HEK293 (cell line): ENCODE measurements at regions not wholly inside any gene's neighbourhood (a gene's known extent, or its start where the extent isn't known, plus 50 kb on each side); places are given as distances from the start of the nearest gene placed in this dataset.

Source experiments
- CTCF ChIA-PET: fragments of 350-600 bp; formaldehyde crosslinking; extraction: SDS; loops from one replicate; lab custom pipeline; 2021; ENCODE audit warnings: antibody characterized with exemption; lab: Yijun Ruan, JAX
- POLR2A ChIA-PET: fragments of 300-600 bp; formaldehyde crosslinking; extraction: SDS; loops from one replicate; lab custom pipeline; 2020; ENCODE audit warnings: antibody characterized with exemption, inconsistent platforms; lab: Yijun Ruan, JAX
- H3K27ac ChIP-seq: fragments of 200-500 bp; sonication (Bioruptor generic); 2 replicates; pipeline ENCODE4 v1.5.1; 2014; ENCODE audit warnings: low read depth, low read length, control low read depth, inconsistent platforms; ENCODE audit errors: extremely low read depth
- H3K36me3 ChIP-seq, 2 experiments: fragments of 200-500 bp in 1 of 2; sonication (Bioruptor generic) in 1 of 2; 1 replicate in 1 of 2; 2 replicates in 1 of 2; pipeline ENCODE4 v1.5.1; 2014 to 2017; ENCODE audit warnings: inconsistent platforms in 2 of 2, low read length in 2 of 2; ENCODE audit not compliant: control insufficient read depth in 2 of 2, insufficient read depth in 1 of 2
- H3K4me1 ChIP-seq: fragments of 200-500 bp; sonication (Bioruptor generic); 2 replicates; pipeline ENCODE4 v1.5.1; 2014; ENCODE audit warnings: mild to moderate bottlenecking, low read length, inconsistent platforms; ENCODE audit not compliant: control insufficient read depth, insufficient read depth
- H3K4me3 ChIP-seq: 2 replicates; pipeline ENCODE4 v1.5.1; 2011; ENCODE audit warnings: low read depth, mild to moderate bottlenecking, control low read depth, low read length, moderate library complexity
- H3K9me3 ChIP-seq: fragments of 200-500 bp; sonication (Bioruptor generic); 2 replicates; pipeline ENCODE4 v1.5.1; 2014; ENCODE audit warnings: low read depth, low read length, inconsistent platforms; ENCODE audit not compliant: control insufficient read depth, insufficient read depth
- GLIS1 ChIP-seq: fragments of 450-650 bp; formaldehyde crosslinking; IDR thresholded peaks from 2 replicates; pipeline ENCODE4 v1.5.1; 2016; ENCODE audit warnings: missing biosample characterization, missing genetic modification characterization
- HOXA7 ChIP-seq: sonication (generic); formaldehyde crosslinking; IDR thresholded peaks from 2 replicates; pipeline ENCODE4 v1.8.1; 2022; ENCODE audit warnings: missing genetic modification reagents, borderline replicate concordance
- HOXC10 ChIP-seq: sonication (generic); formaldehyde crosslinking; IDR thresholded peaks from 2 replicates; pipeline ENCODE4 v1.8.1; 2023; ENCODE audit warnings: mild to moderate bottlenecking, missing genetic modification reagents
- IKZF3 ChIP-seq: fragments of 450-650 bp; IDR thresholded peaks from 2 replicates; pipeline ENCODE4 v1.5.0; 2018; ENCODE audit warnings: missing biosample characterization, mild to moderate bottlenecking, missing genetic modification characterization, moderate library complexity
- OSR2 ChIP-seq: fragments of 450-650 bp; formaldehyde crosslinking; IDR thresholded peaks from 2 replicates; pipeline ENCODE4 v1.5.1; 2016; ENCODE audit warnings: missing biosample characterization, missing genetic modification characterization
- SCRT1 ChIP-seq: fragments of 450-650 bp; formaldehyde crosslinking; IDR thresholded peaks from 2 replicates; pipeline ENCODE4 v1.5.1; 2016; ENCODE audit warnings: missing biosample characterization, missing genetic modification characterization, borderline replicate concordance
- SETDB1 ChIP-seq: IDR thresholded peaks from one replicate; pipeline ENCODE4 v1.6.1; 2017; ENCODE audit warnings: mild to moderate bottlenecking, low read length, moderate library complexity, mixed read lengths; ENCODE audit not compliant: insufficient read length
- SP3 ChIP-seq: fragments of 450-650 bp; formaldehyde crosslinking; IDR thresholded peaks from 2 replicates; pipeline ENCODE4 v1.5.1; 2016; ENCODE audit warnings: missing biosample characterization, missing genetic modification characterization
- SP7 ChIP-seq: fragments of 450-650 bp; formaldehyde crosslinking; IDR thresholded peaks from 2 replicates; pipeline ENCODE4 v1.5.1; 2016; ENCODE audit warnings: missing biosample characterization, missing genetic modification characterization
- ZFP69B ChIP-seq: fragments of 450-650 bp; formaldehyde crosslinking; IDR thresholded peaks from 2 replicates; pipeline ENCODE4 v1.5.1; 2016; ENCODE audit warnings: missing biosample characterization, missing genetic modification characterization
- ZNF112 ChIP-seq: fragments of 450-650 bp; formaldehyde crosslinking; IDR thresholded peaks from 2 replicates; pipeline ENCODE4 v1.5.0; 2017; ENCODE audit warnings: missing biosample characterization, missing genetic modification characterization
- ZNF146 ChIP-seq: fragments of 450-650 bp; formaldehyde crosslinking; IDR thresholded peaks from 2 replicates; pipeline ENCODE4 v1.5.1; 2016; ENCODE audit warnings: missing biosample characterization, missing genetic modification characterization
- ZNF175 ChIP-seq: fragments of 450-650 bp; formaldehyde crosslinking; IDR thresholded peaks from 2 replicates; pipeline ENCODE4 v1.5.1; 2016; ENCODE audit warnings: missing biosample characterization, missing genetic modification characterization
- ZNF2 ChIP-seq: fragments of 450-650 bp; formaldehyde crosslinking; IDR thresholded peaks from 2 replicates; pipeline ENCODE4 v1.5.1; 2016; ENCODE audit warnings: missing biosample characterization, missing genetic modification characterization
- ZNF302 ChIP-seq: fragments of 450-650 bp; formaldehyde crosslinking; IDR thresholded peaks from 2 replicates; pipeline ENCODE4 v1.5.1; 2016; ENCODE audit warnings: missing biosample characterization, missing genetic modification characterization, low read depth
- ZNF350 ChIP-seq: fragments of 450-650 bp; formaldehyde crosslinking; IDR thresholded peaks from 2 replicates; pipeline ENCODE4 v1.5.0; 2017; ENCODE audit warnings: missing biosample characterization, mild to moderate bottlenecking, missing genetic modification characterization
- ZNF37A ChIP-seq: fragments of 450-650 bp; IDR thresholded peaks from 2 replicates; pipeline ENCODE4 v1.5.1; 2018; ENCODE audit warnings: missing biosample characterization, missing genetic modification characterization
- ZNF391 ChIP-seq: fragments of 450-650 bp; formaldehyde crosslinking; IDR thresholded peaks from 2 replicates; pipeline ENCODE4 v1.5.1; 2016; ENCODE audit warnings: low read depth, missing biosample characterization, missing genetic modification characterization, borderline replicate concordance
- ZNF433 ChIP-seq: fragments of 450-650 bp; formaldehyde crosslinking; IDR thresholded peaks from 2 replicates; pipeline ENCODE4 v1.5.1; 2016; ENCODE audit warnings: missing biosample characterization, missing genetic modification characterization, low read depth
- ZNF571 ChIP-seq: fragments of 450-650 bp; formaldehyde crosslinking; IDR thresholded peaks from 2 replicates; pipeline ENCODE4 v1.5.0; 2017; ENCODE audit warnings: missing biosample characterization, missing genetic modification characterization
- ZNF585B ChIP-seq: fragments of 450-650 bp; formaldehyde crosslinking; IDR thresholded peaks from 2 replicates; pipeline ENCODE4 v1.5.1; 2016; ENCODE audit warnings: missing biosample characterization, missing genetic modification characterization
- ZNF654 ChIP-seq: fragments of 450-650 bp; formaldehyde crosslinking; IDR thresholded peaks from 2 replicates; pipeline ENCODE4 v1.5.1; 2016; ENCODE audit warnings: low read depth, missing biosample characterization, missing genetic modification characterization
- ZNF768 ChIP-seq: fragments of 450-650 bp; formaldehyde crosslinking; IDR thresholded peaks from 2 replicates; pipeline ENCODE4 v1.5.1; 2018; ENCODE audit warnings: missing biosample characterization, mild to moderate bottlenecking, missing genetic modification characterization
- ZNF791 ChIP-seq: fragments of 450-650 bp; formaldehyde crosslinking; IDR thresholded peaks from 2 replicates; pipeline ENCODE4 v1.5.1; 2016; ENCODE audit warnings: missing biosample characterization, missing genetic modification characterization
- ZNF830 ChIP-seq: fragments of 450-650 bp; IDR thresholded peaks from 2 replicates; pipeline ENCODE4 v1.5.0; 2018; ENCODE audit warnings: missing biosample characterization, missing genetic modification characterization, low read depth, mild to moderate bottlenecking, moderate library complexity
- ZNF843 ChIP-seq: fragments of 450-650 bp; formaldehyde crosslinking; IDR thresholded peaks from 2 replicates; pipeline ENCODE4 v1.5.1; 2016; ENCODE audit warnings: missing biosample characterization, missing genetic modification characterization
- ZXDB ChIP-seq: fragments of 450-650 bp; formaldehyde crosslinking; IDR thresholded peaks from 2 replicates; pipeline ENCODE4 v1.5.1; 2016; ENCODE audit warnings: missing biosample characterization, missing genetic modification characterization
- TF ChIP-seq, protein P1 (sequence below): fragments of 450-650 bp; IDR thresholded peaks from 2 replicates; pipeline ENCODE4 v1.5.1; 2018; ENCODE audit warnings: missing biosample characterization, missing genetic modification characterization
- TF ChIP-seq, protein P2 (sequence below): fragments of 450-650 bp; formaldehyde crosslinking; IDR thresholded peaks from 2 replicates; pipeline ENCODE4 v1.5.1; 2016; ENCODE audit warnings: missing biosample characterization, missing genetic modification characterization
- TF ChIP-seq, protein P3 (sequence below): fragments of 450-650 bp; formaldehyde crosslinking; IDR thresholded peaks from 2 replicates; pipeline ENCODE4 v1.5.1; 2016; ENCODE audit warnings: missing biosample characterization, missing genetic modification characterization
- TF ChIP-seq, protein P4 (sequence below): fragments of 450-650 bp; formaldehyde crosslinking; IDR thresholded peaks from 2 replicates; pipeline ENCODE4 v1.5.1; 2016; ENCODE audit warnings: missing biosample characterization, missing genetic modification characterization

DNA sequence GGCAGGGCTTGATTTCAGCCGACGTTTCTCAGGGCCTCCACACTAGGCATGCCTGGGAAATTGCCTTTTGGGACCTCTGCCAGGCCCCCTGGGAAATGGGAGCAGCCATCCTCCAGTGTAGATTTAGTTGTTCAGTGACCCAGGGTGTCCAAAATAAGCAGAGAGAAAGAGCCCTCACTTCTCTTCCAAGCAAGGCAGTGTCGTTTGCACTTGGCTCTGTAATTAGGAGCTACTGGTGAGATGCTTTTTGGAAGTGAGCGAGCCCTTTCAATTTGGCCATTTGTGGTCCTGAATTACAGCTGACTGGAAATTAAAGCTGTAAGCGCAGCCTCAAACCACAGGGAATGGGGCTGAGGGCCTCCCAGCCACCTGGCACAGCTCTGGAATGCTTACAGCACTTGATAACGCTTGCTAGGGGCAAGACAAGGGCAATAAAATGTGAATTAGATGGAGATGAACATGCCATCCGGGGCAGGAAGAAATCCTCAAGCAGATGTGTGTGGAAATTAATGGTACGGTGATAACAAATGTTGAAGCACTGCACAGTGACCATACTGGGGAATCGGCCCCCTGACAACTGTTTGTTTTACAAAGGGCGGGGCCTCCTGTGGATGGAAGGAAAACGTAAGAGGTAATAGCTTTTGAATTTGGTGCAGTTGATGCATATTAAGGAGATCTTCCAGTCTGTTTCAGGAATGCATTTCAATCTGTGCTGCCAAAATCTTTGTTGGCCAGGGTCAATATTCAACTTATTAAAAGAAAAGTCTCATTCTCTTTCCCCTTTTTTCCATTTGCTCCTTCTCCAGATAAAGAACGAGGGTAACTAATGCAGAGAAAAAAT is 173.1 kb downstream of the UXS1 start:
- ChIA-PET CTCF (interaction anchor here (0.7 kb wide), 1 partner anchor 252 kb away, joined by 3 read pairs; no protein-coding TSS in a partner anchor), POLR2A (no interaction called here)
- H3K9me3 ChIP-seq: no peaks in the 10 kb centered on the region
- no peak overlapping the region for H3K4me3 ChIP-seq
- no peak overlapping the region for H3K27ac ChIP-seq
- peaks cover 6% of the 10 kb centered on the region for H3K4me1 ChIP-seq
- H3K36me3 ChIP-seq: no peaks in the 10 kb centered on the region
- TF ChIP-seq OSR2 (tag by site-specific recombination) (peak; percentile 74), ZNF791 (no peak), ZNF830 (tag by site-specific recombination) (no peak), ZNF843 (peak; percentile 77; the same call in 1 of the 2 replicates), ZNF768 (tag by site-specific recombination) (no peak), ZNF2 (tag by site-specific recombination) (no peak), SP7 (tag by site-specific recombination) (peak; percentile 82), ZNF654 (tag by site-specific recombination) (no peak), ZNF433 (tag by site-specific recombination) (no peak), ZNF302 (tag by site-specific recombination) (no peak), ZNF585B (tag by site-specific recombination) (no peak), ZNF37A (tag by site-specific recombination) (no peak), HOXC10 (CRISPR knock-in tag) (no peak), GLIS1 (tag by site-specific recombination) (peak; percentile 72), ZFP69B (tag by site-specific recombination) (no peak), SCRT1 (tag by site-specific recombination) (no peak), ZNF146 (tag by site-specific recombination) (no peak), IKZF3 (tag by site-specific recombination) (no peak), ZNF112 (tag by site-specific recombination) (no peak), SETDB1 (no peak), ZNF350 (tag by site-specific recombination) (no peak), ZNF391 (tag by site-specific recombination) (no peak), ZNF571 (tag by site-specific recombination) (no peak), SP3 (tag by site-specific recombination) (no peak), ZNF175 (tag by site-specific recombination) (no peak), HOXA7 (no peak), ZXDB (tag by site-specific recombination) (peak; percentile 79)
- TF ChIP-seq, protein P1, sequence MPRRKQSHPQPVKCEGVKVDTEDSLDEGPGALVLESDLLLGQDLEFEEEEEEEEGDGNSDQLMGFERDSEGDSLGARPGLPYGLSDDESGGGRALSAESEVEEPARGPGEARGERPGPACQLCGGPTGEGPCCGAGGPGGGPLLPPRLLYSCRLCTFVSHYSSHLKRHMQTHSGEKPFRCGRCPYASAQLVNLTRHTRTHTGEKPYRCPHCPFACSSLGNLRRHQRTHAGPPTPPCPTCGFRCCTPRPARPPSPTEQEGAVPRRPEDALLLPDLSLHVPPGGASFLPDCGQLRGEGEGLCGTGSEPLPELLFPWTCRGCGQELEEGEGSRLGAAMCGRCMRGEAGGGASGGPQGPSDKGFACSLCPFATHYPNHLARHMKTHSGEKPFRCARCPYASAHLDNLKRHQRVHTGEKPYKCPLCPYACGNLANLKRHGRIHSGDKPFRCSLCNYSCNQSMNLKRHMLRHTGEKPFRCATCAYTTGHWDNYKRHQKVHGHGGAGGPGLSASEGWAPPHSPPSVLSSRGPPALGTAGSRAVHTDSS (tag by site-specific recombination): no peak
- TF ChIP-seq, protein P2, sequence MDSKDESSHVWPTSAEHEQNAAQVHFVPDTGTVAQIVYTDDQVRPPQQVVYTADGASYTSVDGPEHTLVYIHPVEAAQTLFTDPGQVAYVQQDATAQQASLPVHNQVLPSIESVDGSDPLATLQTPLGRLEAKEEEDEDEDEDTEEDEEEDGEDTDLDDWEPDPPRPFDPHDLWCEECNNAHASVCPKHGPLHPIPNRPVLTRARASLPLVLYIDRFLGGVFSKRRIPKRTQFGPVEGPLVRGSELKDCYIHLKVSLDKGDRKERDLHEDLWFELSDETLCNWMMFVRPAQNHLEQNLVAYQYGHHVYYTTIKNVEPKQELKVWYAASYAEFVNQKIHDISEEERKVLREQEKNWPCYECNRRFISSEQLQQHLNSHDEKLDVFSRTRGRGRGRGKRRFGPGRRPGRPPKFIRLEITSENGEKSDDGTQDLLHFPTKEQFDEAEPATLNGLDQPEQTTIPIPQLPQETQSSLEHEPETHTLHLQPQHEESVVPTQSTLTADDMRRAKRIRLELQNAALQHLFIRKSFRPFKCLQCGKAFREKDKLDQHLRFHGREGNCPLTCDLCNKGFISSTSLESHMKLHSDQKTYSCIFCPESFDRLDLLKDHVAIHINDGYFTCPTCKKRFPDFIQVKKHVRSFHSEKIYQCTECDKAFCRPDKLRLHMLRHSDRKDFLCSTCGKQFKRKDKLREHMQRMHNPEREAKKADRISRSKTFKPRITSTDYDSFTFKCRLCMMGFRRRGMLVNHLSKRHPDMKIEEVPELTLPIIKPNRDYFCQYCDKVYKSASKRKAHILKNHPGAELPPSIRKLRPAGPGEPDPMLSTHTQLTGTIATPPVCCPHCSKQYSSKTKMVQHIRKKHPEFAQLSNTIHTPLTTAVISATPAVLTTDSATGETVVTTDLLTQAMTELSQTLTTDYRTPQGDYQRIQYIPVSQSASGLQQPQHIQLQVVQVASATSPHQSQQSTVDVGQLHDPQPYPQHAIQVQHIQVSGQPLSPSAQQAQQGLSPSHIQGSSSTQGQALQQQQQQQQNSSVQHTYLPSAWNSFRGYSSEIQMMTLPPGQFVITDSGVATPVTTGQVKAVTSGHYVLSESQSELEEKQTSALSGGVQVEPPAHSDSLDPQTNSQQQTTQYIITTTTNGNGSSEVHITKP (tag by site-specific recombination): peak; percentile 83
- TF ChIP-seq, protein P3, sequence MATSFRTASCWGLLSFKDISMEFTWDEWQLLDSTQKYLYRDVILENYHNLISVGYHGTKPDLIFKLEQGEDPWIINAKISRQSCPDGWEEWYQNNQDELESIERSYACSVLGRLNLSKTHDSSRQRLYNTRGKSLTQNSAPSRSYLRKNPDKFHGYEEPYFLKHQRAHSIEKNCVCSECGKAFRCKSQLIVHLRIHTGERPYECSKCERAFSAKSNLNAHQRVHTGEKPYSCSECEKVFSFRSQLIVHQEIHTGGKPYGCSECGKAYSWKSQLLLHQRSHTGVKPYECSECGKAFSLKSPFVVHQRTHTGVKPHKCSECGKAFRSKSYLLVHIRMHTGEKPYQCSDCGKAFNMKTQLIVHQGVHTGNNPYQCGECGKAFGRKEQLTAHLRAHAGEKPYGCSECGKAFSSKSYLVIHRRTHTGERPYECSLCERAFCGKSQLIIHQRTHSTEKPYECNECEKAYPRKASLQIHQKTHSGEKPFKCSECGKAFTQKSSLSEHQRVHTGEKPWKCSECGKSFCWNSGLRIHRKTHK: no peak
- TF ChIP-seq, protein P4, sequence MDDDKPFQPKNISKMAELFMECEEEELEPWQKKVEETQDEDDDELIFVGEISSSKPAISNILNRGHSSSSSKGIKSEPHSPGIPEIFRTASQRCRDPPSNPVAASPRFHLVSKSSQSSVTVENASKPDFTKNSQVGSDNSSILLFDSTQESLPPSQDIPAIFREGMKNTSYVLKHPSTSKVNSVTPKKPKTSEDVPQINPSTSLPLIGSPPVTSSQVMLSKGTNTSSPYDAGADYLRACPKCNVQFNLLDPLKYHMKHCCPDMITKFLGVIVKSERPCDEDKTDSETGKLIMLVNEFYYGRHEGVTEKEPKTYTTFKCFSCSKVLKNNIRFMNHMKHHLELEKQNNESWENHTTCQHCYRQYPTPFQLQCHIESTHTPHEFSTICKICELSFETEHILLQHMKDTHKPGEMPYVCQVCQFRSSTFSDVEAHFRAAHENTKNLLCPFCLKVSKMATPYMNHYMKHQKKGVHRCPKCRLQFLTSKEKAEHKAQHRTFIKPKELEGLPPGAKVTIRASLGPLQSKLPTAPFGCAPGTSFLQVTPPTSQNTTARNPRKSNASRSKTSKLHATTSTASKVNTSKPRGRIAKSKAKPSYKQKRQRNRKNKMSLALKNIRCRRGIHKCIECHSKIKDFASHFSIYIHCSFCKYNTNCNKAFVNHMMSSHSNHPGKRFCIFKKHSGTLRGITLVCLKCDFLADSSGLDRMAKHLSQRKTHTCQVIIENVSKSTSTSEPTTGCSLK (tag by site-specific recombination): no peak
